A549 (cell line): ENCODE measurements at regions not wholly inside any gene's neighbourhood (a gene's known extent, or its start where the extent isn't known, plus 50 kb on each side); places are given as distances from the start of the nearest gene placed in this dataset.
"Not testable (repeated sequence)": the region's sequence is repeated elsewhere in the genome, so short reads cannot be mapped to it uniquely, and the experiment has no call there.

ENCODE experiments used
- ATAC-seq, 2 experiments: fragments of 200-7000 bp in 1 of 2; fragments of >200 bp in 1 of 2; cut with Nextera tagmentation in 1 of 2; cut with Tn5 transposase in 1 of 2; 3 replicates each; pipeline versions ENCODE4 v1.8.0 to v1.9.1; 2018 to 2020; ENCODE audit warnings: mild to moderate bottlenecking in 1 of 2, moderate library complexity in 1 of 2
- CTCF ChIA-PET: fragments of 300-600 bp; sonication (Branson Sonifier 250); formaldehyde crosslinking; extraction: SDS; loops from one replicate; lab custom pipeline; 2021; ENCODE audit warnings: antibody characterized with exemption, inconsistent platforms; lab: Yijun Ruan, JAX
- POLR2A ChIA-PET: fragments of 350-600 bp; formaldehyde crosslinking; extraction: SDS; loops from one replicate; lab custom pipeline; 2021; ENCODE audit warnings: antibody characterized with exemption, inconsistent platforms; lab: Yijun Ruan, JAX
- DNase-seq, 2 experiments: peaks; one replicate each; pipeline versions ENCODE4 v3.0.0 to v3.0.0-alpha.2; 2011 to 2016; ENCODE audit warnings: low read depth in 1 of 2, low spot score in 1 of 2
- FAIRE-seq: peaks from 2 replicates; lab custom pipeline; 2011; peaks lifted over from hg19 to GRCh38; lab: Jason Lieb, UNC
- H3K27ac ChIP-seq, 2 experiments: fragments of >200 bp; sonication (Bioruptor Twin); formaldehyde crosslinking; 3 replicates each; pipeline ENCODE4 v1.5.1; 2016 to 2017
- H3K4me1 ChIP-seq: fragments of >200 bp; sonication (Bioruptor Twin); formaldehyde crosslinking; 3 replicates; pipeline ENCODE4 v1.6.1; 2016
- H3K4me2 ChIP-seq: fragments of >200 bp; sonication (Bioruptor Twin); formaldehyde crosslinking; 3 replicates; pipeline ENCODE4 v1.6.1; 2016
- H3K4me3 ChIP-seq: fragments of >200 bp; sonication (Bioruptor Twin); formaldehyde crosslinking; 3 replicates; pipeline ENCODE4 v1.5.1; 2016
- H3K9me3 ChIP-seq: fragments of >200 bp; sonication (Bioruptor Twin); formaldehyde crosslinking; 3 replicates; pipeline ENCODE4 v1.6.1; 2016
- EHMT2 ChIP-seq: fragments of 200-600 bp; sonication (generic); IDR thresholded peaks from 2 replicates; pipeline ENCODE4 v1.6.1; 2016; ENCODE audit warnings: antibody characterized with exemption, low read depth, mild to moderate bottlenecking, moderate library complexity
- EP300 ChIP-seq, 2 experiments: fragments of >200 bp; sonication (Bioruptor Twin); formaldehyde crosslinking; IDR thresholded peaks; 2 replicates in 1 of 2; 3 replicates in 1 of 2; pipeline ENCODE4 v1.6.1; 2016 to 2017
- FOSB ChIP-seq: fragments of 250-450 bp; sonication (Bioruptor Pico); IDR thresholded peaks from 2 replicates; pipeline ENCODE4 v1.5.0; 2020; ENCODE audit warnings: mild to moderate bottlenecking, moderate library complexity
- FOXS1 ChIP-seq: fragments of 250-450 bp; sonication (Bioruptor Pico); IDR thresholded peaks from 2 replicates; pipeline ENCODE4 v1.5.0; 2020; ENCODE audit warnings: mild to moderate bottlenecking, moderate library complexity
- HOXA7 ChIP-seq: fragments of 250-450 bp; sonication (Bioruptor Pico); IDR thresholded peaks from 2 replicates; pipeline ENCODE4 v1.5.0; 2020; ENCODE audit warnings: mild to moderate bottlenecking, moderate library complexity
- HOXB13 ChIP-seq: fragments of 250-450 bp; sonication (Bioruptor Pico); IDR thresholded peaks from 2 replicates; pipeline ENCODE4 v1.5.0; 2020; ENCODE audit warnings: low read depth, mild to moderate bottlenecking, moderate library complexity
- MAZ ChIP-seq: fragments of 150-350 bp; IDR thresholded peaks from 2 replicates; pipeline ENCODE4 v1.6.1; 2014; ENCODE audit warnings: antibody characterized with exemption, low read depth, low read length, borderline replicate concordance
- MYC ChIP-seq: IDR thresholded peaks from 2 replicates; pipeline ENCODE4 v1.6.1; 2012; ENCODE audit warnings: mild to moderate bottlenecking, inconsistent platforms, low read length, improper control_type of control experiment, borderline replicate concordance
- NPAS2 ChIP-seq: fragments of 250-450 bp; sonication (Bioruptor Pico); IDR thresholded peaks from 2 replicates; pipeline ENCODE4 v1.8.0; 2022; ENCODE audit warnings: mild to moderate bottlenecking, moderate library complexity, borderline replicate concordance
- PHF8 ChIP-seq: fragments of 200-600 bp; sonication (generic); IDR thresholded peaks from 2 replicates; pipeline ENCODE4 v1.6.1; 2016; ENCODE audit warnings: low read depth, mild to moderate bottlenecking, antibody characterized with exemption, moderate library complexity, borderline replicate concordance
- POLR2A ChIP-seq: IDR thresholded peaks from 2 replicates; pipeline ENCODE4 v1.6.1; 2012; ENCODE audit warnings: mild to moderate bottlenecking, low read length
- RFX5 ChIP-seq: fragments of 450-650 bp; IDR thresholded peaks from 2 replicates; pipeline ENCODE4 v1.7.1; 2014; ENCODE audit warnings: antibody characterized with exemption, mild to moderate bottlenecking, moderate library complexity
- RNF2 ChIP-seq: fragments of 200-600 bp; sonication (generic); IDR thresholded peaks from 2 replicates; pipeline ENCODE4 v1.6.1; 2016; ENCODE audit warnings: low read depth, mild to moderate bottlenecking, antibody characterized with exemption, moderate library complexity, borderline replicate concordance
- SMC3 ChIP-seq: fragments of >200 bp; sonication (Bioruptor Twin); formaldehyde crosslinking; IDR thresholded peaks from 3 replicates; pipeline ENCODE4 v1.6.1; 2018; ENCODE audit warnings: inconsistent platforms
- TFCP2L1 ChIP-seq: fragments of 250-450 bp; sonication (Bioruptor Pico); IDR thresholded peaks from 2 replicates; pipeline ENCODE4 v1.5.0; 2021; ENCODE audit warnings: mild to moderate bottlenecking
- ZC3H11A ChIP-seq: fragments of 450-650 bp; IDR thresholded peaks from 2 replicates; pipeline ENCODE4 v1.6.1; 2014; ENCODE audit warnings: antibody characterized with exemption, mild to moderate bottlenecking
- ZFP36 ChIP-seq: fragments of 450-650 bp; IDR thresholded peaks from 2 replicates; pipeline ENCODE4 v1.6.1; 2014; ENCODE audit warnings: borderline replicate concordance; ENCODE audit not compliant: partially characterized antibody
- ZNF302 ChIP-seq: fragments of 250-450 bp; sonication (Bioruptor Pico); IDR thresholded peaks from 2 replicates; pipeline ENCODE4 v1.9.0; 2021; ENCODE audit warnings: inconsistent platforms, mild to moderate bottlenecking, moderate library complexity
- WGBS: methylation state at CpG from one replicate; pipeline ENCODE4 v1.1.6; 2017; ENCODE audit errors: missing lambda C conversion rate; 5-methylcytosine and 5-hydroxymethylcytosine counted together
- TF ChIP-seq, protein P1 (sequence below): IDR thresholded peaks from 2 replicates; pipeline ENCODE4 v1.6.1; 2012
- TF ChIP-seq, protein P2 (sequence below): fragments of >200 bp; sonication (Bioruptor Twin); formaldehyde crosslinking; IDR thresholded peaks from 2 replicates; pipeline ENCODE4 v1.6.1; 2016
- TF ChIP-seq, protein P3 (sequence below): fragments of 150-350 bp; IDR thresholded peaks from 2 replicates; pipeline ENCODE4 v1.6.1; 2014; ENCODE audit warnings: low read depth, mild to moderate bottlenecking, low read length
- TF ChIP-seq, protein P4 (sequence below): fragments of >200 bp; sonication (Bioruptor Twin); formaldehyde crosslinking; IDR thresholded peaks from 3 replicates; pipeline ENCODE4 v1.5.1; 2016
- TF ChIP-seq, protein P5 (sequence below): fragments of 250-450 bp; sonication (Bioruptor Pico); IDR thresholded peaks from 2 replicates; pipeline ENCODE4 v1.5.0; 2020; ENCODE audit warnings: low read depth, mild to moderate bottlenecking, moderate library complexity
- TF ChIP-seq, protein P6 (sequence below): fragments of 200-600 bp; sonication (generic); IDR thresholded peaks from 2 replicates; pipeline ENCODE4 v1.6.1; 2016; ENCODE audit warnings: antibody characterized with exemption, mild to moderate bottlenecking, moderate library complexity

DNA sequence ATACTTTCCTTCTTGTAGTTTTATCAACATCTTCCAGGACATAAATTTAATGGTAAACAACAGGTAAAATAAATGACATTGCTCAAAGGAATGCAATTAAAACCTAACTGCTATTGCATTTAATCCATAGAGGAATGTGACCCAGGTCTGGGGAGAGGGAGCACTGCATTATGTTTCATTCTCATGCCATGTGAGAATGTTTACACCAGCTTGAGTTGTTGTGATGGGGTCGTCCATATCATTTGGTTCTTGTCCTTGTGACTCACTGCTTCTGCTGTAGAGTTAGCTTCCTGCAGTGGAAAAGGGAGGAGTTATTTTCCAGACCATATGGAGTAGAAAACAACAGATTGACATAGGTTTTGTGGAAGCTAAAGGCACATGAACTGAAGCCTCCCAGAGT is 129.3 kb upstream of the PMCH start:
- ChIA-PET POLR2A (no interaction called here), CTCF (interaction anchor here (0.9 kb wide), 1 partner anchor 413 kb away, joined by 3 read pairs; no protein-coding TSS in a partner anchor)
- FAIRE-seq = no peak
- H3K4me3 ChIP-seq = no peak overlapping the region
- no peak overlapping the region for H3K4me2 ChIP-seq
- 0% methylated on average over 1 of the region's 1 CpG for WGBS
- no peak for DNase-seq
- TF ChIP-seq MAZ (no peak), ZFP36 (no peak), HOXA7 (CRISPR knock-in tag) (no peak), TFCP2L1 (CRISPR knock-in tag) (no peak), NPAS2 (CRISPR knock-in tag) (no peak), EHMT2 (no peak), RFX5 (no peak), MYC (no peak), ZNF302 (CRISPR knock-in tag) (no peak), PHF8 (no peak)
- TF ChIP-seq, protein P1, sequence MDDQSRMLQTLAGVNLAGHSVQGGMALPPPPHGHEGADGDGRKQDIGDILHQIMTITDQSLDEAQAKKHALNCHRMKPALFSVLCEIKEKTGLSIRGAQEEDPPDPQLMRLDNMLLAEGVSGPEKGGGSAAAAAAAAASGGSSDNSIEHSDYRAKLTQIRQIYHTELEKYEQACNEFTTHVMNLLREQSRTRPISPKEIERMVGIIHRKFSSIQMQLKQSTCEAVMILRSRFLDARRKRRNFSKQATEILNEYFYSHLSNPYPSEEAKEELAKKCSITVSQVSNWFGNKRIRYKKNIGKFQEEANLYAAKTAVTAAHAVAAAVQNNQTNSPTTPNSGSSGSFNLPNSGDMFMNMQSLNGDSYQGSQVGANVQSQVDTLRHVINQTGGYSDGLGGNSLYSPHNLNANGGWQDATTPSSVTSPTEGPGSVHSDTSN = no peak
- TF ChIP-seq, protein P2, sequence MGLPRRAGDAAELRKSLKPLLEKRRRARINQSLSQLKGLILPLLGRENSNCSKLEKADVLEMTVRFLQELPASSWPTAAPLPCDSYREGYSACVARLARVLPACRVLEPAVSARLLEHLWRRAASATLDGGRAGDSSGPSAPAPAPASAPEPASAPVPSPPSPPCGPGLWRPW = no peak
- no peak for ATAC-seq
- no peaks in the 10 kb centered on the region for H3K4me1 ChIP-seq
- 0 out of 3 replicates have a peak, but pooled peaks cover 2% of the 10 kb centered on the region for H3K9me3 ChIP-seq
- H3K27ac ChIP-seq = no peak overlapping the region

DNA sequence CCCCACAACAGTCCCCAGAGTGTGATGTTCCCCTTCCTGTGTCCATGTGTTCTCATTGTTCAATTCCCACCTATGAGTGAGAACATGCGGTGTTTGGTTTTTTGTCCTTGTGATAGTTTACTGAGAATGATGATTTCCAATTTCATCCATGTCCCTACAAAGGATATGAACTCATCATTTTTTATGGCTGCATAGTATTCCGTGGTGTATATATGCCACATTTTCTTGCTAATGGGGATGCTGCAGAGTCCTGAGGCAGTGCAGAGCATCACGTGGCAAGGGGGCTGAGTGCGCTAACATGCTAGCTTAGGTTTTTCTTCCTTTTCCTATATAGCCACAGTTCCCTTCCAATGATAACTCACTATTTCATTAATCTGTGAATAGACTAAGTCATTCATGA is 127.5 kb upstream of the PMCH start:
- POLR2A ChIA-PET = not testable (repeated sequence)

DNA sequence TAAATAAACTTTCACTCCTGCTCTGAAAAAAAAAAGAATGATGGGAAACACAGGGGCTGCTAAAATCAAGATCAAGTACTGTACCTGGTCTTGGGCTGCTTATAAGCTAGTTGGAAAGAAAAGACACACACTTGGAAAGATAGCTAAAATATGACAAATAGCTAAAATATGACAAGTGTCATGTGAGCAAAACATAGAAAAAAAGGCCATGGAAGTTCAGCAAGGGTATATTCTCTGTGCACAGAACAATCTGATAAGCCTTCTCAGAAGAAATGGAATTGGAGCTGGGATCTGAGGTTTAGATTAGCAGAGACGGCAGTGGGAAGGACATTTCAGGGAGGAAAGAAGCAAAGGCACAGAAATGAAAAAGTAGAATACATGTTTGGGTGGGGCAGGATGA is 126.2 kb upstream of the PMCH start:
- 33% methylated on average over 1 of the region's 1 CpG for WGBS
- ChIA-PET CTCF (interaction anchor here (0.5 kb wide), 1 partner anchor 11 kb away, joined by 3 read pairs; no protein-coding TSS in a partner anchor), POLR2A (no interaction called here)
- TF ChIP-seq PHF8 (no peak), RNF2 (no peak), FOXS1 (CRISPR knock-in tag) (no peak), FOSB (CRISPR knock-in tag) (no peak), EP300 (IDR thresholded peaks at IDR 0.05) (no peak), MYC (no peak), ZC3H11A (no peak), RFX5 (no peak), HOXA7 (CRISPR knock-in tag) (no peak), POLR2A (no peak), SMC3 (no peak), HOXB13 (no peak)
- TF ChIP-seq, protein P3, sequence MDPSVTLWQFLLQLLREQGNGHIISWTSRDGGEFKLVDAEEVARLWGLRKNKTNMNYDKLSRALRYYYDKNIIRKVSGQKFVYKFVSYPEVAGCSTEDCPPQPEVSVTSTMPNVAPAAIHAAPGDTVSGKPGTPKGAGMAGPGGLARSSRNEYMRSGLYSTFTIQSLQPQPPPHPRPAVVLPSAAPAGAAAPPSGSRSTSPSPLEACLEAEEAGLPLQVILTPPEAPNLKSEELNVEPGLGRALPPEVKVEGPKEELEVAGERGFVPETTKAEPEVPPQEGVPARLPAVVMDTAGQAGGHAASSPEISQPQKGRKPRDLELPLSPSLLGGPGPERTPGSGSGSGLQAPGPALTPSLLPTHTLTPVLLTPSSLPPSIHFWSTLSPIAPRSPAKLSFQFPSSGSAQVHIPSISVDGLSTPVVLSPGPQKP = no peak
- TF ChIP-seq, protein P4, sequence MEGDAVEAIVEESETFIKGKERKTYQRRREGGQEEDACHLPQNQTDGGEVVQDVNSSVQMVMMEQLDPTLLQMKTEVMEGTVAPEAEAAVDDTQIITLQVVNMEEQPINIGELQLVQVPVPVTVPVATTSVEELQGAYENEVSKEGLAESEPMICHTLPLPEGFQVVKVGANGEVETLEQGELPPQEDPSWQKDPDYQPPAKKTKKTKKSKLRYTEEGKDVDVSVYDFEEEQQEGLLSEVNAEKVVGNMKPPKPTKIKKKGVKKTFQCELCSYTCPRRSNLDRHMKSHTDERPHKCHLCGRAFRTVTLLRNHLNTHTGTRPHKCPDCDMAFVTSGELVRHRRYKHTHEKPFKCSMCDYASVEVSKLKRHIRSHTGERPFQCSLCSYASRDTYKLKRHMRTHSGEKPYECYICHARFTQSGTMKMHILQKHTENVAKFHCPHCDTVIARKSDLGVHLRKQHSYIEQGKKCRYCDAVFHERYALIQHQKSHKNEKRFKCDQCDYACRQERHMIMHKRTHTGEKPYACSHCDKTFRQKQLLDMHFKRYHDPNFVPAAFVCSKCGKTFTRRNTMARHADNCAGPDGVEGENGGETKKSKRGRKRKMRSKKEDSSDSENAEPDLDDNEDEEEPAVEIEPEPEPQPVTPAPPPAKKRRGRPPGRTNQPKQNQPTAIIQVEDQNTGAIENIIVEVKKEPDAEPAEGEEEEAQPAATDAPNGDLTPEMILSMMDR = no peak
- TF ChIP-seq, protein P5, sequence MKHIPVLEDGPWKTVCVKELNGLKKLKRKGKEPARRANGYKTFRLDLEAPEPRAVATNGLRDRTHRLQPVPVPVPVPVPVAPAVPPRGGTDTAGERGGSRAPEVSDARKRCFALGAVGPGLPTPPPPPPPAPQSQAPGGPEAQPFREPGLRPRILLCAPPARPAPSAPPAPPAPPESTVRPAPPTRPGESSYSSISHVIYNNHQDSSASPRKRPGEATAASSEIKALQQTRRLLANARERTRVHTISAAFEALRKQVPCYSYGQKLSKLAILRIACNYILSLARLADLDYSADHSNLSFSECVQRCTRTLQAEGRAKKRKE (CRISPR knock-in tag) = no peak
- TF ChIP-seq, protein P6, sequence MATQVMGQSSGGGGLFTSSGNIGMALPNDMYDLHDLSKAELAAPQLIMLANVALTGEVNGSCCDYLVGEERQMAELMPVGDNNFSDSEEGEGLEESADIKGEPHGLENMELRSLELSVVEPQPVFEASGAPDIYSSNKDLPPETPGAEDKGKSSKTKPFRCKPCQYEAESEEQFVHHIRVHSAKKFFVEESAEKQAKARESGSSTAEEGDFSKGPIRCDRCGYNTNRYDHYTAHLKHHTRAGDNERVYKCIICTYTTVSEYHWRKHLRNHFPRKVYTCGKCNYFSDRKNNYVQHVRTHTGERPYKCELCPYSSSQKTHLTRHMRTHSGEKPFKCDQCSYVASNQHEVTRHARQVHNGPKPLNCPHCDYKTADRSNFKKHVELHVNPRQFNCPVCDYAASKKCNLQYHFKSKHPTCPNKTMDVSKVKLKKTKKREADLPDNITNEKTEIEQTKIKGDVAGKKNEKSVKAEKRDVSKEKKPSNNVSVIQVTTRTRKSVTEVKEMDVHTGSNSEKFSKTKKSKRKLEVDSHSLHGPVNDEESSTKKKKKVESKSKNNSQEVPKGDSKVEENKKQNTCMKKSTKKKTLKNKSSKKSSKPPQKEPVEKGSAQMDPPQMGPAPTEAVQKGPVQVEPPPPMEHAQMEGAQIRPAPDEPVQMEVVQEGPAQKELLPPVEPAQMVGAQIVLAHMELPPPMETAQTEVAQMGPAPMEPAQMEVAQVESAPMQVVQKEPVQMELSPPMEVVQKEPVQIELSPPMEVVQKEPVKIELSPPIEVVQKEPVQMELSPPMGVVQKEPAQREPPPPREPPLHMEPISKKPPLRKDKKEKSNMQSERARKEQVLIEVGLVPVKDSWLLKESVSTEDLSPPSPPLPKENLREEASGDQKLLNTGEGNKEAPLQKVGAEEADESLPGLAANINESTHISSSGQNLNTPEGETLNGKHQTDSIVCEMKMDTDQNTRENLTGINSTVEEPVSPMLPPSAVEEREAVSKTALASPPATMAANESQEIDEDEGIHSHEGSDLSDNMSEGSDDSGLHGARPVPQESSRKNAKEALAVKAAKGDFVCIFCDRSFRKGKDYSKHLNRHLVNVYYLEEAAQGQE = no peak
- Histone ChIP-seq H3K4me2 (no peak overlapping the region), H3K4me1 (no peaks in the 10 kb centered on the region), H3K27ac (no peak overlapping the region), H3K9me3 (0 out of 3 replicates have a peak, but pooled peaks cover 2% of the 10 kb centered on the region), H3K4me3 (no peak overlapping the region)
- ATAC-seq (no peak), DNase-seq (no peak), FAIRE-seq (no peak)

More for the DNA sequence above, 127.5 kb upstream of the PMCH start:
- ATAC-seq, H3K27ac ChIP-seq, H3K4me1 ChIP-seq, CTCF ChIA-PET, FAIRE-seq, H3K9me3 ChIP-seq, H3K4me2 ChIP-seq, H3K4me3 ChIP-seq, DNase-seq: not testable (repeated sequence)
- WGBS = 51% methylated on average over 4 of the region's 4 CpGs
